Smooth muscle cell (in vitro differentiated cells): ENCODE measurements at regions not wholly inside any gene's neighbourhood (a gene's known extent, or its start where the extent isn't known, plus 50 kb on each side); places are given as distances from the start of the nearest gene placed in this dataset.

Source experiments
- DNase-seq: peaks from one replicate; lab custom pipeline; 2025; ENCODE audit not compliant: unreplicated experiment; lab: John Stamatoyannopoulos, UW
- H2AFZ ChIP-seq: fragments of 200-600 bp; sonication (generic); 2 replicates; pipeline ENCODE4 v1.6.0; 2016; ENCODE audit warnings: antibody characterized with exemption, low read depth, mild to moderate bottlenecking
- H3F3A ChIP-seq: fragments of 200-600 bp; sonication (generic); 2 replicates; pipeline ENCODE4 v1.6.0; 2017; ENCODE audit warnings: antibody characterized with exemption, low read depth
- H3K27ac ChIP-seq: fragments of 200-600 bp; sonication (generic); 2 replicates; pipeline ENCODE4 v1.5.1; 2016; ENCODE audit warnings: low read depth, mild to moderate bottlenecking
- H3K27me3 ChIP-seq: fragments of 200-600 bp; sonication (generic); 2 replicates; pipeline ENCODE4 v1.6.1; 2016; ENCODE audit warnings: low read depth, mild to moderate bottlenecking
- H3K36me3 ChIP-seq: fragments of 200-600 bp; sonication (generic); 2 replicates; pipeline ENCODE4 v1.5.1; 2016; ENCODE audit warnings: low read depth
- H3K4me1 ChIP-seq: fragments of 200-600 bp; sonication (generic); 2 replicates; pipeline ENCODE4 v1.5.1; 2016; ENCODE audit warnings: low read depth
- H3K4me2 ChIP-seq: fragments of 200-600 bp; sonication (generic); 2 replicates; pipeline ENCODE4 v1.6.0; 2016; ENCODE audit warnings: mild to moderate bottlenecking
- H3K4me3 ChIP-seq: fragments of 200-600 bp; sonication (generic); 2 replicates; pipeline ENCODE4 v1.5.1; 2016; ENCODE audit warnings: mild to moderate bottlenecking
- H3K79me2 ChIP-seq: fragments of 200-600 bp; sonication (generic); 2 replicates; pipeline ENCODE4 v1.6.0; 2016; ENCODE audit warnings: low read depth, mild to moderate bottlenecking
- H3K9ac ChIP-seq: fragments of 200-600 bp; sonication (generic); 2 replicates; pipeline ENCODE4 v1.6.0; 2016; ENCODE audit warnings: low read depth
- H3K9me3 ChIP-seq: fragments of 200-600 bp; sonication (generic); replicated peaks from 2 replicates; pipeline ENCODE4 v1.5.1; 2016; ENCODE audit warnings: low read depth
- H4K20me1 ChIP-seq: fragments of 200-600 bp; sonication (generic); 2 replicates; pipeline ENCODE4 v1.6.0; 2016; ENCODE audit warnings: low read depth
- WGBS: methylation state at CpG from one replicate; pipeline ENCODE4 v1.1.7; 2016; ENCODE audit warnings: low lambda C conversion rate; 5-methylcytosine and 5-hydroxymethylcytosine counted together
- TF ChIP-seq, protein P1 (sequence below): fragments of 200-600 bp; sonication (generic); IDR thresholded peaks from 2 replicates; pipeline ENCODE4 v1.5.1; 2017; ENCODE audit warnings: borderline replicate concordance, mild to moderate bottlenecking, antibody characterized with exemption; ENCODE audit not compliant: insufficient read depth, poor library complexity, severe bottlenecking

DNA sequence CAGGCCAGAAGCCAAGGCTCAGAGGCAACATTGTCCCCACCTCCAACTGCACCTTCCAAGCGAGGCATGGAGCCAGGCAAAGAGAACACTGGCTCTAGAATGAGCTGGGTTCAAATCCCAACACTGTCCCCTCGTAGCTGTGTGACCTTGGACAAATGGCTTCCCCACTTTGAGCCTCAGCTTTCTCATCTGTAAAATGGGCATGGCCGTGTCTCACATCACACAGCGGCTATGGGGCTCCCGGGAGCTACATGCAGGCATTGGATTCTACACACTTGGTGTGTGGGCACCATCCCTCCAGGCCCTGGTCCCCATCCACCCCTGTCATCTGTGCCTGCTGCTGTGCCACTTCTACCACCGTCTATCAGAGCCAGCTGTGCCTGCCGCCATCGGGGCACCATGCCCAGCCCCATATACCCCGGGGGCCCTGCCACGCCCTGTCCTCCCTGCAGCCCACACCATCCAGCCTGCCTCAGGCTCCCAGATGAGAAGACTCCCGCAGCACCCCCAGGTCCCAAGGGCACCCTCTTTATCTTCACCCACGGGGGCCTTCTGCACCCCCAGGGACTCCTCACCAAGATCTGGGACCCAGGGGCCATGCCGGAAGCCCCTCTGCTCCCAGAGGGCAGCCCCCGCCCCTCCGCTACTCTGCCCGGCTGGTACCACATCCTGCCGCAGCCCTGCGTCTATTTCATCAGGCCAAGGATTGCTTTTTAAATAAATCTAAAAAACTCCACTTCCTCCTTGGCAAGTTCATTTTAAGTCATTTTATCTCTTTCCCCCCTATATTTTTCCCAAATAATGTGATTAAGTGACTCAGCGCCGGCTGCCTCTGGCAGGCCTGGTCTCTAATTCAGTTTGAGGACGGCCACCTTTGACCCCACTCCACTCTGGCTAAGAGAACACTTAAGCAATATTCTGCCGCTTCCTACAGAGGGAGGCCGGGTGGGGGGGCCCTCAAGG, 107.8 kb upstream of the TARDBP start:
- Histone ChIP-seq H3K27ac (no peak overlapping the region), H3K4me3 (no peak overlapping the region), H4K20me1 (no peaks in the 10 kb centered on the region), H3K36me3 (no peaks in the 10 kb centered on the region), H3K9ac (no peak overlapping the region), H3K27me3 (no peaks in the 10 kb centered on the region), H3K9me3 (no peaks in the 10 kb centered on the region), H3K4me2 (no peak overlapping the region), H3F3A (no peaks in the 10 kb centered on the region), H2AFZ (no peak overlapping the region), H3K79me2 (no peaks in the 10 kb centered on the region), H3K4me1 (peaks cover 4% of the 10 kb centered on the region)
- DNase-seq, result no peak
- TF ChIP-seq, protein P1, sequence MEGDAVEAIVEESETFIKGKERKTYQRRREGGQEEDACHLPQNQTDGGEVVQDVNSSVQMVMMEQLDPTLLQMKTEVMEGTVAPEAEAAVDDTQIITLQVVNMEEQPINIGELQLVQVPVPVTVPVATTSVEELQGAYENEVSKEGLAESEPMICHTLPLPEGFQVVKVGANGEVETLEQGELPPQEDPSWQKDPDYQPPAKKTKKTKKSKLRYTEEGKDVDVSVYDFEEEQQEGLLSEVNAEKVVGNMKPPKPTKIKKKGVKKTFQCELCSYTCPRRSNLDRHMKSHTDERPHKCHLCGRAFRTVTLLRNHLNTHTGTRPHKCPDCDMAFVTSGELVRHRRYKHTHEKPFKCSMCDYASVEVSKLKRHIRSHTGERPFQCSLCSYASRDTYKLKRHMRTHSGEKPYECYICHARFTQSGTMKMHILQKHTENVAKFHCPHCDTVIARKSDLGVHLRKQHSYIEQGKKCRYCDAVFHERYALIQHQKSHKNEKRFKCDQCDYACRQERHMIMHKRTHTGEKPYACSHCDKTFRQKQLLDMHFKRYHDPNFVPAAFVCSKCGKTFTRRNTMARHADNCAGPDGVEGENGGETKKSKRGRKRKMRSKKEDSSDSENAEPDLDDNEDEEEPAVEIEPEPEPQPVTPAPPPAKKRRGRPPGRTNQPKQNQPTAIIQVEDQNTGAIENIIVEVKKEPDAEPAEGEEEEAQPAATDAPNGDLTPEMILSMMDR, result no peak
- 86% methylated on average over 22 of the region's 23 CpGs for WGBS

DNA sequence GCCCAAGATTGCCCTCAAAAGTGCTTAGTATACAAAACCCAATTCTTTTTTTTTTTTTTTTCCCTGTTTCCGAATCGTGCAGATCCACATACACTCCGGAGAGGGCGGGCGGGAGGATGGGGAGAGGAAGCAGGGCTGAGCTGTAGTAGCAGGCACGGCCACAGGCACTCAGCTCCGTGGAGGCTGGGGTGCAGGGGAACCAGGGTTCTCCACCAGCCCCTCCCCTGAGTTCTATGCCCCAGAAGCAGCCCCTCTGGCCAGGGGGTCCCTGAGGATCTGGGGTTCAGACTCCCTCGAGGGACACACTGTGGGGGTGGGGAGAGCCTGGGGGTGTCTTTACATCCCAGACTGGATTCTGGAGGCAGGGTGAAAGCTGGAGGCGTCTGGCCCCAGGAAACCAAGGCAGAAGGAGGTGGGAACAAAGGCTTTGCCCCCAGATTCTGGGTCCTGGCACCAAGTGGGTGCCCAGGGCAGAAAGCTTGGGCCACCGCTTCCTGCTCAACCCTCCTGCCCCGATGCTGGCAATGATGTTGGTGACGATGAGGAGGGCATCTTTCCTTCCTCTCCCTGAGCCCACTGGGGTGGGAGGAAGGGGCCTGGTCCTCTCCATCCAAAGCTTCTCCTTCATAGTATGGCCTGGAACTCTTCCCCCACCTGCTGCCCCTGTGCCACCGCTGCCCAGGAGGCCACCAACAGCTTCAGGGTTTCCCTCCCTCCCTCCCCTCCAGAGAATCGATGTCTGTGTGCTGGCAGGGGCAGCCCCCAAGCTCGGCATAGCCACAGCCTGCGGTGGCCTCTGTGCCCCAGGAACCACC, 106.4 kb upstream of the TARDBP start:
- no peak overlapping the region for H3K27ac ChIP-seq
- H3K27me3 ChIP-seq, result no peaks in the 10 kb centered on the region
- no peak overlapping the region for H3K4me2 ChIP-seq
- H3K79me2 ChIP-seq, result no peaks in the 10 kb centered on the region
- no peak overlapping the region for H3K4me3 ChIP-seq
- WGBS, result 74% methylated on average over 16 of the region's 16 CpGs
- TF ChIP-seq, protein P1, result no peak
- H3K4me1 ChIP-seq, result peaks cover 3% of the 10 kb centered on the region
- no peak overlapping the region for H3K9ac ChIP-seq
- no peak overlapping the region for H2AFZ ChIP-seq
- DNase-seq, result no peak
- no peaks in the 10 kb centered on the region for H3K36me3 ChIP-seq
- no peaks in the 10 kb centered on the region for H3F3A ChIP-seq
- no peaks in the 10 kb centered on the region for H3K9me3 ChIP-seq
- H4K20me1 ChIP-seq, result no peaks in the 10 kb centered on the region

DNA sequence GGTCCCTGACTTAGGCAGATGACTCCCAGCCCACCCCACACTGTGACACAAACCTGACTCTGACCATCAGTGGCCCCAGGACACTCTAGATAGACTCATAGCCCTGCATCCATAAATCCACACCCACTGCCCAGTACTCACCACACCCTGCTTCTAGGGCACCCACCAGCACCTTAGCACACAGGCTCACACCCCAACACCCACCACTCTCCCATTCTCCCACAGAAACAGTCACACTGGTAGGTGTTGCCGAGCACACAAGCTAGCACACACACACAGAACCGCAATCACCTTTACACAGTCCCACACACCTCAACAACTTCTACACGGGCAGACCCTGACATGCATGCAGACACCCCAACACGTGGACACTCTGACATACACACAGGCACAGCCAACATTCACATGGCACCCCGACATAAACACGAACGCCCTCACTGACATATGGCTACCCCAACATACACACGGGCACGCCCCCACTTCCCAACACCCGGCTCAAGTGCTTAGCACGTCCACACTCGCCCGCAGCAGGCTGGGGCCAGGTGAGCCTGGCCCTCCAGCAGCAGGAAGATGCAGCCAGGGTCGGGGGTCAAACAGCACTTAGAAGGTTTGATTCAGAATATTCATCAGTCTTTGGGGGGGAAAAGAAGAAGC, 105.5 kb upstream of the TARDBP start:
- Histone ChIP-seq H2AFZ (no peak overlapping the region), H3K4me1 (no peaks in the 10 kb centered on the region), H3K79me2 (no peaks in the 10 kb centered on the region), H3K27me3 (no peaks in the 10 kb centered on the region), H3K9ac (no peak overlapping the region), H3K36me3 (no peaks in the 10 kb centered on the region), H3K27ac (no peak overlapping the region), H3F3A (no peaks in the 10 kb centered on the region), H3K9me3 (no peaks in the 10 kb centered on the region), H3K4me3 (no peak overlapping the region), H4K20me1 (no peaks in the 10 kb centered on the region), H3K4me2 (no peak overlapping the region)
- WGBS, result 82% methylated on average over 14 of the region's 14 CpGs
- no peak for DNase-seq
- TF ChIP-seq, protein P1, result no peak
